Esophagus squamous epithelium (tissue), 5 donors: ENCODE measurements at regions not wholly inside any gene's neighbourhood (a gene's known extent, or its start where the extent isn't known, plus 50 kb on each side); places are given as distances from the start of the nearest gene placed in this dataset.

ENCODE experiments used
- DNase-seq: peaks from one replicate; lab custom pipeline; 2025; lab: John Stamatoyannopoulos, UW
- H3K27ac ChIP-seq, 4 donors: fragments of 200-600 bp; sonication (generic); one replicate each; pipeline ENCODE4 v1.5.1; 2016 to 2019; ENCODE audit warnings: mild to moderate bottlenecking in 1 of 4
- H3K27me3 ChIP-seq, 4 donors: fragments of 200-600 bp; sonication (generic); 1 replicate in 3 of 4; 2 replicates in 1 of 4; pipeline versions ENCODE4 v1.5.1 to v1.6.0; 2017 to 2021; ENCODE audit warnings: antibody characterized with exemption in 1 of 4
- H3K36me3 ChIP-seq, 3 donors: fragments of 200-600 bp; sonication (generic); one replicate each; pipeline ENCODE4 v1.5.1; 2016 to 2019
- H3K4me1 ChIP-seq, 3 donors: fragments of 200-600 bp; sonication (generic); one replicate each; pipeline ENCODE4 v1.5.1; 2017 to 2019
- H3K4me3 ChIP-seq, 4 donors: fragments of 200-600 bp; sonication (generic); 1 replicate in 3 of 4; 2 replicates in 1 of 4; pipeline ENCODE4 v1.5.1; 2016 to 2019; ENCODE audit warnings: mild to moderate bottlenecking in 2 of 4, moderate library complexity in 1 of 4
- H3K9me3 ChIP-seq, 3 donors: fragments of 200-600 bp; sonication (generic); one replicate each; pipeline ENCODE4 v1.5.1; 2016 to 2019
- POLR2A ChIP-seq, 4 donors: fragments of 450-650 bp; IDR thresholded peaks; one replicate each; pipeline ENCODE4 v1.6.1; 2017; ENCODE audit warnings: antibody characterized with exemption in 4 of 4, mild to moderate bottlenecking in 4 of 4, moderate library complexity in 3 of 4
- WGBS, 2 donors: methylation state at CpG; one replicate each; pipeline ENCODE4 v1.1.5; 2018; 5-methylcytosine and 5-hydroxymethylcytosine counted together
- intact Hi-C: fragments of 100-400 bp; cut with DNase I; formaldehyde crosslinking; loops from one replicate; pipeline ENCODE4 v1.15.0; 2022
- TF ChIP-seq, protein P1 (sequence below), 6 experiments: fragments of 450-650 bp in 4 of 6; fragments of 200-600 bp in 2 of 6; sonication (generic) in 2 of 6; IDR thresholded peaks; one replicate each; pipeline ENCODE4 v1.5.1; 2016 to 2019; ENCODE audit warnings: antibody characterized with exemption in 6 of 6, mild to moderate bottlenecking in 4 of 6, moderate library complexity in 4 of 6
- donor health status: DM: yes; HTN: yes; CAD: no.

- WGBS, 2 donors, result 75 to 76% methylated on average over 3 of the region's 3 CpGs
- TF ChIP-seq, protein P1, sequence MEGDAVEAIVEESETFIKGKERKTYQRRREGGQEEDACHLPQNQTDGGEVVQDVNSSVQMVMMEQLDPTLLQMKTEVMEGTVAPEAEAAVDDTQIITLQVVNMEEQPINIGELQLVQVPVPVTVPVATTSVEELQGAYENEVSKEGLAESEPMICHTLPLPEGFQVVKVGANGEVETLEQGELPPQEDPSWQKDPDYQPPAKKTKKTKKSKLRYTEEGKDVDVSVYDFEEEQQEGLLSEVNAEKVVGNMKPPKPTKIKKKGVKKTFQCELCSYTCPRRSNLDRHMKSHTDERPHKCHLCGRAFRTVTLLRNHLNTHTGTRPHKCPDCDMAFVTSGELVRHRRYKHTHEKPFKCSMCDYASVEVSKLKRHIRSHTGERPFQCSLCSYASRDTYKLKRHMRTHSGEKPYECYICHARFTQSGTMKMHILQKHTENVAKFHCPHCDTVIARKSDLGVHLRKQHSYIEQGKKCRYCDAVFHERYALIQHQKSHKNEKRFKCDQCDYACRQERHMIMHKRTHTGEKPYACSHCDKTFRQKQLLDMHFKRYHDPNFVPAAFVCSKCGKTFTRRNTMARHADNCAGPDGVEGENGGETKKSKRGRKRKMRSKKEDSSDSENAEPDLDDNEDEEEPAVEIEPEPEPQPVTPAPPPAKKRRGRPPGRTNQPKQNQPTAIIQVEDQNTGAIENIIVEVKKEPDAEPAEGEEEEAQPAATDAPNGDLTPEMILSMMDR (IDR thresholded peaks at IDR 0.05), result no peak
- TF ChIP-seq POLR2A (IDR thresholded peaks at IDR 0.05), result no peak
- Histone ChIP-seq H3K27me3 (no peaks in the 10 kb centered on the region), H3K4me3 (no peak overlapping the region), H3K27ac (no peak overlapping the region), H3K4me1 (no peaks in the 10 kb centered on the region), H3K9me3 (no peaks in the 10 kb centered on the region), H3K36me3 (no peaks in the 10 kb centered on the region)
- intact Hi-C loops, result no loop called here
- no peak for DNase-seq
Observed at GRCh38 chr7:110056331-110056730, 1034.6 kb upstream of the LRRN3 start.

DNA sequence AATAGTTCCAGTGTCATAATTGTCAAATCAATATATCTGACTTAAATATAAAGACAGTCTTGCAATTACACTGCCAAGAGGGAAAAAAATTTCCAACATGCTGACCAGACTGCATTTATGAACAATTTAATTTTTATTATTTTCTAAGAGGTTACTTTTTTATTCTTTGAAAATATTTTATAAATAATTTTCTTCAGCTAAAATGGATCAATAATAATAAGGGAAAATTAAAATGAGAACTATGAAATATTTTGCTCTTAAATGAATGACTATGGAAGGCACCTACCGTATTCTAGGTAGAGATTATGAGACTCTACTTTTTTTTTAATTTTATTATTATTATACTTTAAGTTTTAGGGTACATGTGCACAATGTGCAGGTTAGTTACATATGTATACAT lies 1032.5 kb upstream of the LRRN3 start:
- H3K27me3 ChIP-seq, result no peaks in the 10 kb centered on the region
- 86 to 88% methylated on average over 1 of the region's 1 CpG for WGBS, 2 donors
- intact Hi-C loops, result no loop called here
- TF ChIP-seq POLR2A (IDR thresholded peaks at IDR 0.05), result no peak
- no peak for DNase-seq
- no peaks in the 10 kb centered on the region for H3K36me3 ChIP-seq
- no peaks in the 10 kb centered on the region for H3K4me1 ChIP-seq
- no peak overlapping the region for H3K4me3 ChIP-seq
- H3K9me3 ChIP-seq, result no peaks in the 10 kb centered on the region
- H3K27ac ChIP-seq, result no peak overlapping the region

DNA sequence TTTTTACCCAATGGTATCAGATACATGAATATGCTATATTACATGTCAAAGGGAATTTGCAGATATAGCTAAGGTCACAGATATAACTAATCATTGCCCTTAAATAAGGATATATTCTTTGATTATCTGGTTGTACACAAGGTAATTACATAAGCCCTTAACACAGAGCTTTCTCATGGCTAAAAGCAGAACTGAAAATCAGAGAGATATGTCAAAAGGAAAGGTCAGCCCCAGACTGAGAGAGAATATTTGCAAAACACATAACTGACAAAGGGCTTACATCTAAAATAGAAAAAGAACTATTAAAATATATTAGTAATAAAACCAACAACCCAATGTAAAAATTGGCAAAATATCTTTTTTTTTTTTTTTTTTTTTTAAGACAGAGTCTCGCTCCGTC lies 1029.5 kb upstream of the LRRN3 start:
- no peaks in the 10 kb centered on the region for H3K36me3 ChIP-seq
- no peak for TF ChIP-seq POLR2A (IDR thresholded peaks at IDR 0.05)
- TF ChIP-seq, protein P1 (IDR thresholded peaks at IDR 0.05), result no peak
- intact Hi-C loops, result no loop called here
- no peaks in the 10 kb centered on the region for H3K4me1 ChIP-seq
- WGBS, 2 donors, result 81 to 90% methylated on average over 2 of the region's 2 CpGs
- H3K27ac ChIP-seq, result no peak overlapping the region
- H3K9me3 ChIP-seq, result no peaks in the 10 kb centered on the region
- no peak overlapping the region for H3K4me3 ChIP-seq
- H3K27me3 ChIP-seq, result no peaks in the 10 kb centered on the region
- DNase-seq, result no peak

GRCh38 chr7:110065121-110065520 lies 1025.8 kb upstream of the LRRN3 start:
- no peaks in the 10 kb centered on the region for H3K36me3 ChIP-seq
- H3K4me1 ChIP-seq, result no peaks in the 10 kb centered on the region
- intact Hi-C loops, result no loop called here
- WGBS, 2 donors, result 25% methylated on average over 3 of the region's 3 CpGs
- no peaks in the 10 kb centered on the region for H3K27me3 ChIP-seq
- no peak for TF ChIP-seq POLR2A (IDR thresholded peaks at IDR 0.05)
- TF ChIP-seq, protein P1 (IDR thresholded peaks at IDR 0.05), result no peak
- H3K27ac ChIP-seq, result no peak overlapping the region
- H3K9me3 ChIP-seq, result no peaks in the 10 kb centered on the region
- no peak for DNase-seq
- H3K4me3 ChIP-seq, result no peak overlapping the region

- Histone ChIP-seq H3K27me3 (no peaks in the 10 kb centered on the region), H3K36me3 (no peaks in the 10 kb centered on the region), H3K4me3 (no peak overlapping the region), H3K9me3 (no peaks in the 10 kb centered on the region), H3K4me1 (no peaks in the 10 kb centered on the region), H3K27ac (no peak overlapping the region)
- intact Hi-C loops, result no loop called here
- no peak for DNase-seq
- no peak for TF ChIP-seq POLR2A (IDR thresholded peaks at IDR 0.05)
- TF ChIP-seq, protein P1 (IDR thresholded peaks at IDR 0.05), result no peak
- WGBS, 2 donors, result 81 to 89% methylated on average over 2 of the region's 2 CpGs
Observed at GRCh38 chr7:110066843-110067242, 1024.1 kb upstream of the LRRN3 start.

- intact Hi-C loops, result no loop called here
- no peak for TF ChIP-seq POLR2A (IDR thresholded peaks at IDR 0.05)
- TF ChIP-seq, protein P1 (IDR thresholded peaks at IDR 0.05), result no peak
- H3K27me3 ChIP-seq, result no peaks in the 10 kb centered on the region
- no peak for DNase-seq
- H3K4me3 ChIP-seq, result no peak overlapping the region
- H3K36me3 ChIP-seq, result no peaks in the 10 kb centered on the region
- H3K9me3 ChIP-seq, result no peaks in the 10 kb centered on the region
- no peak overlapping the region for H3K27ac ChIP-seq
- H3K4me1 ChIP-seq, result no peaks in the 10 kb centered on the region
- WGBS, 2 donors, result 66 to 72% methylated on average over 4 of the region's 4 CpGs
Observed at GRCh38 chr7:110071192-110071591, 1019.7 kb upstream of the LRRN3 start.
